HS-5 (cell line): ENCODE measurements at regions not wholly inside any gene's neighbourhood (a gene's known extent, or its start where the extent isn't known, plus 50 kb on each side); places are given as distances from the start of the nearest gene placed in this dataset.

Source experiments
- DNase-seq: peaks from one replicate; pipeline ENCODE4 v3.0.0-alpha.2; 2012; ENCODE audit warnings: low read depth

DNA sequence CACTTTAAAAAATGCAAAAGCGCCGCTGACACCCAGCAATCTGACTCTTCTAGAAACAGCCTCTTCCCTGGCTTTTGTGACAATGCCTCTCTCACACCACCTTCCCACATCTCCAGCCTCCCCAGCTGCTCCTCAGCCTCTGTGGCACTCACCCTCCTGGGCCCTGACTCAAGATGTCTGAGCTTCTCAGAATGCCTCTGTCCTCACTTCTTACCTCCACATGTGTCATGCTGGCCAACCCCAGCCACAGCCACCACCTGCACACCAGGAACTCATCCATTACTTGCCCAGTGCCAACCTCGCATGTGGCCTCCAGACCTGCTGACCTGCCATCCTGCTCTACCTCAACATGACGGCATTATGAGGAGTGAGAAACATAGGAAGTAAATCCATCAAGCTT lies 249.8 kb upstream of the RAB6C start:
- no peak for DNase-seq

DNA sequence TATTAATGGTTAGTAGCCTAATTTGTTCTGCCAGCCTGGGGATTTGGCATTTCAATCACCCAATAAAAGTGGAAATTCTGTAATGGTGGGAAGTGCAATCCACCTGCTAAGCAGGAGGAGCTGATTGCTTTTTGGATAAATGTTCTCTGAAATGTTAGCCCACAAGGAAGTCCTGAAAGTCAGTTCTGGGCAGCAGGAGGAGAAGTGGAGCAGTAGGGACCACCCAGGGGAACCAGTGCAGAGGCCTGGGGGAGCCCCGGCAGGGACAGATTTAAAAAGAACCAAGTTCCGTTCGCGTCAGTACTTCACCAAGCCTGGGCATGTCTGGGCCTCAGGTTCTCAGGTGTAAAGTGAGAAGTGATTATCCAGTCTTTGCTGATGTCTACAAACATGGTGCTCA lies 248.5 kb upstream of the RAB6C start:
- DNase-seq, result no peak

DNA sequence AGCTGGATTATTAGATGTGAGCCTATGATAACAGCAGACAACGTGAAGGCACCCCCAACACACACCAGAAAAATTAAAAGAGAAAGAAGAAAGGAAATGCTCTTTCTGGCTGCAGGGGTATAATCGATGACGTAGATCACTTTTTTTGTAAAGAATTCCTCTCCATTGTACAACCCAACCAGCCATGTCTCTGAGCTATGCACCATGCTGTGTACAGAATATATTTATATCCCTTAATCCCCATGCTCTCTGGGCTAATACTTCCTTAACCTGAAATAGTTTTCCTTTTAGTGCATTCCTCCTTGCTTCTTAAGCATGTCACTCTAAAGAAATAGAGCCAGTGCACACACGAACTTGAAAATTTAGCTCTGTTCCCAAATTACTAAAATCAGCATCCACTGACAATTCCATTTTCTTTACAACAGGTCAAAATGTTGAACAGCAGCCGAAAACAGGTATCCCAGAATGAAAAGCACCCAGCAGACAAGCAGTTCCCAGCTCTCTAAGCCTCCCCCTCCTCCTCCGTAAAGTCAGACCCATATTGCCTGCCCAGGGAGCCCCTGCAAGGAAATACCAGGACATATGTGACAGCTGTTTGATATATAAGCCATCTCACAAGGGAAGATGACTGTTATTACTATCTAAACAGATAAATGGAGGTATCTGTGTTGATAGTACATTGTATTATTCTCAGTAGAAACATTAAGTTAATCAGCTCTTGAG lies 247.4 kb upstream of the RAB6C start:
- no peak for DNase-seq

DNA sequence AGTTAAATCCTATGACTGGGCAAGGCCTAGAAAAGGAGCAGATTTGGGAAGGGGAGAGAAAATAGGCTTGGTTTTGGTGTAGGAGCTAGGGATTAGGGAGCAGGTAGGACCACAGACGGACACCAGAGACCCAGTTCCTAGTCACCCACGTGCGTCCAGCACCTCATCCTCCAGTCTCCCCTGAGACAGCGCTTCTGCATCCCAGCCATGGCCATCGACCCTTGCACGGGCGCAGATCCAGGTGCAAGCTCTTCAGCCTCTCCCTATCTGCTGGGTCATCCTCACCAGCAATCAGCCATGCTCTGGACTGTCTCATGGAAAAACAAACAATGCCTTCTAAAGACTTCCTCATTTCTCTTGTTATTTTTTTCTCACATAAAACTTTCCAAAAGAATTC lies 246.8 kb upstream of the RAB6C start:
- DNase-seq, result no peak

DNA sequence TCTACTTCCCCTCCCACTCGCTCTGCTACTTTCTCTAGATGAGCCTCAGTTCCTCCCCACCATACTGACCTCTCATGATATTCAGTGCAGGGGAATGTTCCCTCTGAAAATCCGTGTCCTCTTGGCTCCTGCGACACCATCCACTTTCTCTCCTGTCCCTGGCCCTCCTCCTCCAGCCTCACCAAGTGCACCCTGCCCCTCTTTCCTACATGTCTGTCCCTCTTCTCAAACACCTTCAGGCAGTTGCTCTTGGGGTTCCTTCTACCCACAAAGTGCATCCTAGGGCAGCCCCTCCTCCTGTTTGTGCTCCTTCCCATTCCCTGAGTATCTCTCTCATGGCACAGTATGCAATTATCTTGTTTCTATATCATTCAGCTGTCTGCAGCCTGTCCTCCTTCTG lies 246.4 kb upstream of the RAB6C start:
- DNase-seq, result no peak

DNA sequence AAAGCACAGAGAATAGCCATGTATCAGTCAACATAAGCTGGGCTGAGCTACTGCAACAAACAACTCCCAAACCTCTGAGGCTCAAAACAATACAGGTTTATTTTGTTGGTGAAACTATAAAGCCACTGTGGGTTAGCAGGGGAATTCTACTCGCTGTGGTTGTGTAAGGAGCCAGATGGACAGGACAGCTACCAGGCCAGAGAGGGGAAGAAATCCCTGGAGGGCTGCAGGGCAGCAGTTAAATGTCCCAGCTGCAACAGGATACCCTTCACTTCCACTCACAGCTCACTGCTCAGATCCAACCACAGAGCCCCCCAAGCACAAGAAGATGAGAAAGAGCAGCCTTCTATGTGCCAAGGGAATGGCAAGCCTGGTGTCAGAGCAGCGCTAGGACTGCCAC lies 245.9 kb upstream of the RAB6C start:
- DNase-seq, result no peak

DNA sequence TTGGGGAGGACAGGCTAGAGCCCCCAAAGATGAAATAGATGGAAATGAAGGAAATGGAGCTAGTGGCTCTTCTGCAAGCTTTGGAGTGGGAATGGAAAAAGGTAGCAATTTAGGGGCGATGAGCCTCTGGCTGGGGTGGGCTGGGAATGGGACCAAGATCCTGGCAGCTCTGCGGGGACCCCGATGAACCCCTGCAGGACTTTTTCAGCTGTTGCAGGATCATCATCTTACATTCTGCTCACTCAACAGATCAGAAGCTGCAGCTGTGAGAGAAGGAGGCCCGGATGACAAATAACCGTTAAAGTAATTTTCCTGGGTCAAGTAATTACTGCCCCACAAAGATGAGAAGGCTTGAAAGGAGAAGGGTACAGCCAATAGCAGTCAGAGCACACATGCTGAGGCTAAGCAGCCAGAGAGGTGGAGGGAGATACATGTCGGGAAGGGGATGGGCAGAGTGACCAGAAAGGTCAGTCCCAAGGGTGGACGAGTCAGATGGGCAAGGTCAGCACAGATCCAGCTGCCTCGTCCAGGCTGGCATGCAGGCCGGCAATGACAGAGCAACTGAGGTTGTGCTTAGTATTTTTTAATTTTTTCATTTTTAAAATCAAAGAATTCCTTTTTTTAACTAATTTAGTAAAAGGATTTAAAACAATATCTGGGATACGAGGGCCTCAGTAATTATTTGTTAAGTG lies 245.0 kb upstream of the RAB6C start:
- no peak for DNase-seq

DNA sequence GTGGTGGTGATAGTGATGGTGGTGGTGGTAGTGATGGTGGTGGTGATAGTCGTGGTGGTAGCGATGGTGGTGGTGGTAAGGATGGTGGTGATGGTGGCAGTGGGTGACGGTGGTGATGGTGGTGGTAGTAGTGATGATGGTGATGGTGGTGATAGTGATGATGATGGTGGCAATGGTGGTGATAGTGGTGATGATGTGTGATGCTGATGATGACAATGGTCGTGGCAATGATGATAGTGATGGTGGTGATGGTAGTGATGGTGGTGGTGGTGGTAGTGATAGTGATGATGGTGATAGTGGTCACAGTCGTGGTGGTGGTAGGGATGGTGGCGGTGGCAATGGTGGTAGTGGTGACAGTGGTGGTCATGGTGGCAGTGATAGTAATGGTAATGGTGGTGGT lies 243.9 kb upstream of the RAB6C start:
- DNase-seq, result no peak

DNA sequence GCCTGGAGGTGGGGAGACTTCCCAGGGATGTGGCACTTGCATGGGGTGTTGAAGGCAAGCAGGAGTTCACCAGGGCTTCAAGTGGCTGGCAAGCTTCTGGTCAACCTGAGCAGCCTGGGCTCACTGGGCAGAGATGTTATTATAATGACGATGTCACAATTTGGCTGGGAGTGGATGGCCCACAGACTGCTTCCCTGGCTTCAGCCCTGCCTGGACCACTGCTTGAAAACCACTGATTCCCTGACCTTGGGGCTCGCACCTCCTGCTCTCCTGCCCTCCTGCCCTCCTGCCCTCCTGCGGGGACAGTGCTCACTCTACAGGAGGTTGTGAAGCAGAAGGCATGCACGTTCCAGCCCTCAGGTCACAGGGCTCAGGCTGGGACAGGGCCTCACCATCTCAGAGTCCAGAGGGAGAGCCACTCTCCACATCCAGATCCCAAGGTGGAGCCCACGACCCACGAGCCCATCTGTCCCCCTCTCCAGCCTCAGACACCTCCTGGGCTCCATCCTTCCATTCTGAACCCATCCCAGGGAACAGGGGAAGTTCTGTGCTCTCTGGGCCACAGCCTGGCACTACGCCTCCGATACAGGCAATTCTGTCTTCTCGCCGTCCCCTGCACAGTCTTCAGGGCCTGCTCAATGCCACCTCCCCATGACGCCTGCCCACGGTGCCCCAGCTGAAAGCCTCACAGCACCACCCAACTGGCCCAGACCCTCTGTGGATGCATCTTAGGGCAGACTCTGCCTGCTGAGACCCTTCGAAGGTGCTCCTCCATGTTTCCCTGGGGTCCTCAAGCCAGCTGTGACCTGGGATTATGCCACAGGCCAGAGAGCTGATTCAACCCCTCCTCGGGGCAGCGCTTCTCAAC lies 241.6 kb upstream of the RAB6C start:
- no peak for DNase-seq

DNA sequence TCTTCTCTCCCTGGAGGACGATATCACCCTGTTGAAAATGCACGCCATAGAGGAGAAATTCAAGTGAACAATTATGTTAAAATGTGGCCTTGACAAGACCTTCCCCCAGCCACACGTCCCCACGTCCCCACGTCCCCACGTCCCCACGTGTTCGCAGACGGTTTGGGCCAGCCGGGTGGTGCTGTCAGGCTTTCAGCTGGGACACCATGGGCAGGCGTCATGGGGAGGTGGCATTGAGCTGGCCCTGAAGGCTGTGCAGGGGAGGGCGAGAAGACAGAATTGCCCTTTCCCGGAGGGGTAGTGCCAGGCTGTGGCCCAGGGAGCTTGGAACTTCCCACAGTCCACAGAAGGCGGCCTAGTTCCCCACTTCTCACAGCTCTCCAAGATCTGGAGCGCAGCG lies 240.7 kb upstream of the RAB6C start:
- DNase-seq, result no peak

DNA sequence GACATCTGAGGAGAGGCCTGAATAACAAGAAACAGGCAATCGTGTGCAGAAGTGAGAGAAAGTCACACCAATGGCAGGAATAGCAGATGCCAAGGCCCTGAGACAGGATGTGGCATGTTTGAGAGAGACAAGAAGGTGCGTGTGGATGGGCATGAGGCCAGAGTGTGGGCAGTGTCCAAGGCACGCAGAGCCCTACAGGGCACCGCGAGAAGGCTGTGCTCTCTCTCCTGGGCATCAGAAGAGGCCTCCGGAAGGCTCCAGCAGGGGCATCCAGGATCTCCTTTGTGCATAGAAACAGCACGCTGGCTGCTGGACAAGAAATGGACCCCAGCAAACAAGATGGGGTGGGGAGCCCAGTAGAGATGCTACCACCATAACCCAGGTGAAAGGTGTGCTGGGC lies 239.0 kb upstream of the RAB6C start:
- no peak for DNase-seq

DNA sequence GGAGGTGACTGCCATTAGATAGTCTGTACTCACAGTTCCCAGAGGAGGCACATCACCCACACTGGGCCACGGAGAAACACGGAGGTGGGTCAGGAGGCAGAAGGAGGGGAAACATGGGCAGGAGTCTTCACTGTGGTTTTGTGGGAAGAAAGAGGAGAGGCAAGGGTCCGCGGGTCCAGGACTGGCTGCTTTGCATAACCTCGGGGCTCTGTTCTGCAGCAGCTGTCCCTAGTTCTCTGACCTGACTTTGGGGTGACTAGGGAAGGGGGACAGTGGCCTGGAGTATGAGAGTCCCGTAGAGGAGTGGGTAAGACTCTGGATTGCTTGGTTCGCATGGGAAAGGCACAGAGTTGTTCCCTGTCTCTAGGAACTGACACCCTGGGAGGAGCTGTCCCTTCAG lies 238.3 kb upstream of the RAB6C start:
- DNase-seq, result no peak

DNA sequence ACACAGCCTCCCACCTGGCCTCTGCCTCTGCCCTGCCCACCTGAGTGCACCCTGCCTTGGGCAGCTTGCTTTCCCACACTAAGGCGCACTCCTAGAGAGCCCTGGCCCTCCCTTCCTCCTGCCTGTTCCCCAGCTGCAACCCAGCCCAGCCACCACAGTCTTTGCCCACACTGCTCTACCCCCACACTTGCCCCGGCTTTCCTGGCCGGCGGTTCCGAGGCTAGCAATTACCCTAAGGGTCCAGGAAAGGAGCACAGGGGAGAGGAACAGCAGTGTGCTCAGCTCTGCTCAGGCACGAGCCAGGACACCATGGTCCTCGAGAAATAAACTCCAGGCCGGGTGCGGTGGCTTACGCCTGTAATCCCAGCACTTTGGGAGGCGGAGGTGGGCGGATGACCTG lies 237.8 kb upstream of the RAB6C start:
- no peak for DNase-seq

DNA sequence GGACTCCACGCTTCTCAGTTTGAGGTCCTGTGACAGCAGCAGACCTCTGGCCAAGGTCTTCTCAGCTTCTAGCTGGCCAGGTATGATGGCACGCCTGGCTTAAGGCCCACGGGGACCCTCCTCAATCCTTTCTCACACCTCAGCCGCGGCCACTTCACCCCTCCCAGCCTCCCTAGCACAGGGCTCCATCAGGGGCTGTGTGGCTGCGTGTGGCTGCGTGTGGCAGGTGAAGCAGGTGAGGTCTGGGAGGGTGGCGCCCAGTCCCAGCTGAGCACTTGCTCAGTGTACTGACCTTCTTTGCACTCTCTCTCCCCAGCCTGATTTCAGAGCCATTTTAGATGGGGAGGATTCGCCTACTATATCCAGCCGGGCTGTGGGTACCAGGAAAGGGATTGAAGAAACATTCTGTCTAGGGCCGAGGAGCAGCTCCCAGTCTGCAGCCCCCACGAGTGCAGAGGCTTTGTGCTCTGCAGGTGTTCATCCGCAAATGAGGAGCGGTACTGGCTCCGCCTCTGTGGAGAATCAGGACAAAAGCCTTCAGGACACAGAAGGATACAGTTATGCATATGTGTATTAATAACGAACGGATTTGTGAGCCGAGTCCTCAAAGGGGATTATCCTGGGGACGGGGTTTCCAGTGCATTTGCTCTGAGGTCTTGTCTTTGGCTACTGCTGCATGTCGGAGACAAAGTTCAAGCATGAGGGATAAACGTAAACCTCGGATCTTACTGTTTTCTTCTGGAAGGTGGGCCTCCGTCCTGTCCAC lies 236.9 kb upstream of the RAB6C start:
- no peak for DNase-seq

DNA sequence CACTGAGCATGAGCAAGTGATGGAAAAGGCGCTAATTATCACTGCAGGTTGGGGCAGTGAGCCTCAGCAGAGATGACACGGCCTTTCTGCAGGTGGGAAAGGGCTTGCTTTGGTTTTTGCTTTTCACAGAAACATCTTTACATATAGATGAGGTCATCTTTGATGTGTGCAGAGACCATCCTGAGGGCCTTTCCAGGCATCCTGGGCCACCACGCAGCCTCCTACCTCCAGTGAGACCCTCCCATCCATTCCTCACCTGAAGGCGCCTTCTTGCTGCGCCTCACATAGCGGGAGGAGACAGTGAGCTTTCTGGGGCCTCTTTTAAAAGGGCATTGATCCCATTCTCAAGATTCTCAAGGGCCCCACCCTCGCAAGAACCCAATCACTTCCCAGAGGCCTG lies 235.3 kb upstream of the RAB6C start:
- no peak for DNase-seq

DNA sequence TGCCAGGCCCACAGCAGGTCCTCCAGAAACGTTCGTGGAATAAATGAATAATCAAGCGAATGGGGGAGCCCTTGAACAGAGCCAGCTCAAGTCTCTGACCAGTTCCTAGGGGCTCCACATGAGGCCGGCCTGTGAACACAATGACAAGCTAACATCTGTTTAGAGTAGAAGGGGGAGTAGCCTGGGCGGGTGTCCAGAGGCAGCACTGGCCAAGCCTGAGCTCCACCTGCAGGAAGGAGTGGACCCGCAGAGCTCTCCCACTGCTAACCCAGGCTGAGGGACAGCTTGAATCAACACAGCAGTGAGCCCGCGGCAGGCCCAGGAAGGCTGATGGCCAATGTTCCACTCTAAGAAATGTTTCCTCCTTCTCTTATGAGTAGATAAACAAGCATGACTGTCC lies 234.8 kb upstream of the RAB6C start:
- no peak for DNase-seq

DNA sequence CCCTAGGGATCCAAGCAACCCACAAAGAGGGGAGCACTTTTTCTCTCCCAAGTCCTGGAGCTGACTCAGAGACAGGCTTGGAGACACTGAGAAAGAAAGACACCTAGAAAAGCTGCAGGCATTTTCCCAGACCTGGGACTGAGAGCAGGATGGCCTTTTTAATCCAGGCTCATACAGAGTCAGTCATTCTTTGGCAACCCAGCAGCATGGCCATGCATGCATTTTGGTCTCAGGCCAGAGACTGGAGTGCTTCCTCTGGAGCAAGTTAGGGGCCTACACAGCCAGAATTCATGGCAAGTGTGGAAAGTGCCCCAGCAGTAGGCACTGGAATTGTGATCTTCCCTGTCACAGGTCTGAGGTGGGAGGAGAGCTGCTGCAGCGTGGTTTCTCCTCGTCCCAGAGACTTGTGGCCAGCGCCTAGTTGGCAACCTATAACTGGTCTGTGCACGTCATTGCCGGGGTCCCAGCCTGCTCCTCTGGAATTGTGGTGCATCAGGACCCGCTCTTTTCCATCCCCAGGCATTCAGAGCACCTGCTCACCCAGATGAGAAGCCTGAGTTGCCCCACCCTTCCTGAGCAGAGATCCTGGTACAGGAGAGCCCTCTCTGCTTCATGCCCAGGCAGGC lies 231.9 kb upstream of the RAB6C start:
- DNase-seq, result no peak

DNA sequence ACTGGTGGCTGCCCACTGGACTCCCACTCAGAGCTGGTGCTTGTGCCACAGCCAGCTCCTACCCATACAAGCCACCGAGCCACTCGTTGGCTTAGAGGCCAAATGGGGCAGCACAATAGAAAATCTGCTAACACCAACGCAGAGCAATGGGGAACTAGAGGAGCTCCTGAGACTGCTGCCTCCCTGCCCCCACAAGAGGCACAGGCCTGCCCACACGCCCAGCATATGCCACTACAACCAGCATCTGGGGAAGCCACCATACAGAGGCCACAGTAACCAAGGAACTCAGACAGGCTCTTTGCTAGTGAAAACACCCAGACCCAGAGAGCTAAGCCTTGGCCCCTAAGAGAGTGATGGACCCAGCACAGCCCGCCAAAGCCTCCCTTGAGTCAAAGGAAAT lies 231.2 kb upstream of the RAB6C start:
- no peak for DNase-seq

DNA sequence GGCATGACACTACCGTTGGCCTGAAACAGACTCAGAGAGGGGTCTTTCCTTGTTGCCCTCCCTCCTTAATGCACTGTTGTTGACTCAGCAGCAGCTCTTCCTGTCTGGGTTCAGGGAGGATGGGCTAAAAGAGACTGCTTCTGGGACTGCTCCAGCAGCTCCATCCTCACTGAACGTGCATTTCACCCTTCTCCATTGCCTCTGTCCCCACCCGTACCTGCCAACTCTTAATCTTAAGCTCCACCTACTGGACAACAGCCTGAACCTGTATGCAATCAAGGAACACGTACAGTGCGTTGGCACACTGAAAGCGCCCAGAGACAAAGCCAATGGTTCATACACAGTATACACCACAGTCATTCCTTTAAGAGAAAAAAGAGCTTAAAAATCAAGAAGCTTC lies 230.8 kb upstream of the RAB6C start:
- no peak for DNase-seq

DNA sequence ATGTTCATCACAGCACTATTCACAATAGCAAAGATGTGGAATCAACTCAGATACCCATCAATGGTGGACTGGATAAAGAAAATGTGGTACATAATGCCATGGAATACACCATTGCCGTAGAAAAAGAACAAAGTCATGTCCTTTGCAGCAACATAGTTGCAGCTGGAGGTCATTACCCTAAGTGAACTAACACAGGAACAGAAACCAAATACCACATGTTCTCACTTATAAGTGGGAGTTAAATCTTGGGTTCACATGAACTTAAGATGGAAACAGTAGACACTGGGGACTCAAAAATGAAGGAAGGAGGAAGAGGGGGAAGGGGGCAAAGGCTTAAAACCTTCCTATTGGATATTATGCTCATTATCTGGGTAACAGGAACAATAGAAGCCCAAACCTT lies 228.1 kb upstream of the RAB6C start:
- DNase-seq, result no peak

DNA sequence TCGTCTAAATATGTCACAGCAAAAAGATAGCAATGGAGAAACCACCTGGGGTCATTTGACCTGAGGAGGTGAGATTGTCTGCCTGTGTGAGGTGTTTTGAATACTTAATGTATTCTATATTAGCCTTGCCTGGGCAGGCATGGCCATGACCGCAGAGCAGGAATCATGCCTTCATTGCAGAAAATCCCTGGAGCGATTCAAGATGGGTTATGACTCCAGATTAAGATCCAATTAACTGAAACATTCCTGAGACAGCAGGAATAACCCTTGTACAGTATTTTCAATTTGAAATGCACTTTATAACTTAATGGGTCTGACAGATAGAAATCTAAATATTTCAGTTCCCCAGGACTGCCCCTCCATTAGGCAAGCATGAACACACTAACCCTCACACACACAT lies 227.3 kb upstream of the RAB6C start:
- DNase-seq, result no peak

DNA sequence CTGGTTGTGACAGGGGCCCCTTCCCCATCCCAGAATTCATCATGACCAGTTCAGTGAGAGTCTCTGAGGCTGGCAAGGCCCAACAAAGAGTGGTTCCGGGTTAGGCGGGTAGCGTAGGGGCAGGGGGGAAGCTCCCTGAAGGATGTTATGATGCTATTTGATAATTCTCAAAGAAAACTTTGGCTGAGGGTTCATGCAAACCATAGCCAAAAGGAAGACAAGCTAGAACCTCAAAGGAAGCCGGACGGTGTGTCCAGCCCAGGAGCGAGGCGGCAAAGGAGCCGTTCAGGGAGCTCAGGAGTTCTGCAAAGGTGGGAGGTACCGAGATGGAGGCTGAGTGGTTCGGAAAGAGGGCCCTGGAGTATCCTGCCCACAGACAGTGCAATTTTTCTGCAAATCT lies 226.8 kb upstream of the RAB6C start:
- no peak for DNase-seq
